Left ventricle myocardium superior (tissue), 1 donor: ENCODE measurements at regions not wholly inside any gene's neighbourhood (a gene's known extent, or its start where the extent isn't known, plus 50 kb on each side); places are given as distances from the start of the nearest gene placed in this dataset.
"Not testable (repeated sequence)": the region's sequence is repeated elsewhere in the genome, so short reads cannot be mapped to it uniquely, and the experiment has no call there.

Source experiments
- ATAC-seq: fragments of 200-7000 bp; cut with Tn5 transposase; one replicate; pipeline ENCODE4 v1.9.1; 2020; ENCODE audit warnings: mild to moderate bottlenecking, moderate library complexity
- DNase-seq: peaks from one replicate; pipeline ENCODE4 v3.0.0-alpha.2; 2020
- intact Hi-C: fragments of 100-400 bp; cut with micrococcal nuclease; formaldehyde crosslinking; loops from one replicate; pipeline ENCODE4 v1.11.0; 2022
- donor health status: DM: no; HTN: yes; CAD: no; lungs with severe emphysema.

GRCh38 chr1:30366911-30367310 lies 356.5 kb downstream of the MATN1 start:
- ATAC-seq, result no peak
- intact Hi-C loops, result no loop called here
- DNase-seq, result no peak

DNA sequence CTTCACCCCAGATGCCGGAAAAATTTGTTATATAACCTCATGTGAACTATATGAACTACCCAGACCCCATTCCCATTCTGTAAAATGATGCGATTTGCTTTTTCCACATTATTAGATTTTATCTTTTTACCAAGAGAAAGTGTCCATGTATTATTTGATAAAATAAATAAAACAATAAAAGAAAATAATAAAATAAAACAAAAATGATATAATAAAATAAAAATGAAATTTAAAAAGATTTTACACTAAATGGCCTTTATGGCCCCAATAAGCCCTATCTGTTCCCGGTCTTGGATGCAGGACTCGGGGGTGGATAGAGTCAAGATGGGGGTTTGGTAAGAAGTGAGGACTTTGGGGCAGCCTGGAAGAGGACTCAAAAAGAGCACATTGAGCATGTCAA lies 357.2 kb downstream of the MATN1 start:
- intact Hi-C loops, result no loop called here
- no peak for ATAC-seq
- DNase-seq, result no peak

DNA sequence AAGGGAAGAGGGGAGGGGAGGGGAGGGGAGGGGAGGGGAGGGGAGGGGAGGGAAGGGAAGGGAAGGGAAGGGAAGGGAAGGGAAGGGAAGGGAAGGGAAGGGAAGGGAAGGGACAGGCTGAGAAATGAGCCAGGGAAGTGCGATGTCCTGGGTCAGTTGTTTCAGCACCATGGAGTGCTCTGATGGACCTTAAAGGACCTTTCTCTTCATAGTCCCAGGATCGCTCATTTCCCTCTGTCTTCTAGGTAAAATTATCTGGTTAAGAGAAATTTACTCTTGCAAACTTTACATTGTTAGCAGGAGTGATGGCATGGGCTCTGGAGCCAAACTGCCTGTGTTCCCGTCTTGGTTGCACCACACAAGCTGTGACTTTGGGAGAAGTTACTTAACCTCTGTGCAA lies 357.8 kb downstream of the MATN1 start:
- intact Hi-C loops, result no loop called here
- no peak for DNase-seq
- ATAC-seq, result no peak

DNA sequence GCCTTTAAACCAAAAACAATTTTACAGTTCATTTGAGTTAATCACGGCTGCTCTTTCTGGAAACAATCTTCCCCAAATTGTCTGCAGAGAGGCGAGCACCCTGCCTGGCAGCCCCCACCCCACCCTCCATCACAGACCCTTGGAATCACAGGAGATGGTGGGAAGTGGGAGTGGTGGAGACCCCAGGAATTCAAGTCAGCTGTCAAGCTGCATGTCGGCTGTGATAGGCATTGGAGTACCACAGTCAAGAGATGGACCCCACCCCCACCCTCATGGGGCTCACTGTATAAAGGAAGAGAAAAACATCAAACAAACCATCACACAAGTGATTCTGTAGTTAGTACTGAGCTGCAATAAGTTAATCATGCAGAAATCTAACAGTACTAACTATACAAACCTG lies 360.4 kb downstream of the MATN1 start:
- no peak for ATAC-seq
- DNase-seq, result no peak
- intact Hi-C loops, result no loop called here

DNA sequence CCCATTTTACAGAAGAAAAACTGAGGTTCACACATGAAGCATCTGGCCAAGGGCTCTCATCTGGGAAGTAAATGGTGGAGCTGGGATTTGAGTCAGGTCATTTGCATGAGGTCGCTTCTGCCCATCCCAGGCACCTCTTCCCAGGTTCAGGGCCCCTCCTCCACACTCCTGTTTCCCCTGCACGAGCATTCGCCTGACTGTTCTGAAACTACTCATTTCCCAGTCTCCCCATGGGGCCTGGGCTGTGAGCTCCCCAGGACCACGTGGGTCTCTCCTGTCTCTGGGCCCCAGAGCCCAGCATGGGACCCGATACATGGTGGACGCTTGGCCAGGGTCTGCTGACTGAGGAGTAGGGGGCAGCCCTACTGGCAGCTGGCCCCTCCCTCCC lies 360.8 kb downstream of the MATN1 start:
- ATAC-seq (no peak), DNase-seq (no peak)
- intact Hi-C loops, result no loop called here

DNA sequence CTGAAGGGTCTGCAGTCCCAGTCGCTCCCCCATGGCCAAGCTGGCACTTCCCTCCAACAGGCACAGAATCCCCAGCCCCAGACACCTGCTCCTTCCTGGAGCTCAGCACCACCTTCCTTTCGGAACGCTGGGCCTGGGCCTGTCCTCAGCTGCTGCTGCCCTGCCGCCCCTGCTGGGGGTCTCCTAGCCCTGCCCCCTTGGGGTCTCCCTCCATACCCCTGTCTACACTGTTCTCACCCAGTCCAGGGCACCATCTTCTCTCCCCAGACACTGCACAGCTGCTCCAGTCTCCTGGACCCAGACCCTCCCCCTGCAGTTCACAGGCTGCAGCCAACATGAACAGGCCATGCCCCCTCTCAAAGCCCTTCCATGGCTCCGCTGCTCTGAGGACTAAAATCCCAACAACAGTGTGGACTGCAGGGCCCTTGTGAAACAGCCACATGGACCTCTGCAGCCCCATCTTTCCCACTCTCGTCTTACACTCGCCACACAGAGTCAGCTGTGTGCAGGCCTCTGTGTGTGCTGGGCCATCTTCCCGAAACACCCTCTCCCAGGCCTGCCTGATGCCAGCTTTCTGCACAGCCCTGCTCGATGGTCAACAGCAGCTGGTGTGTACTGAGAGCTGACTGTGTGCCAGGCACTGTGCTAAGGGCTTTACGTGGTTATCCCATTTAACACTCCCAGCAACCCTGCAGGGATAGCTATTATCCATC lies 361.3 kb downstream of the MATN1 start:
- DNase-seq, ATAC-seq, intact Hi-C loops: not testable (repeated sequence)

GRCh38 chr1:30360753-30361152 lies 362.6 kb downstream of the MATN1 start:
- ATAC-seq, result no peak
- no peak for DNase-seq
- intact Hi-C loops, result no loop called here

DNA sequence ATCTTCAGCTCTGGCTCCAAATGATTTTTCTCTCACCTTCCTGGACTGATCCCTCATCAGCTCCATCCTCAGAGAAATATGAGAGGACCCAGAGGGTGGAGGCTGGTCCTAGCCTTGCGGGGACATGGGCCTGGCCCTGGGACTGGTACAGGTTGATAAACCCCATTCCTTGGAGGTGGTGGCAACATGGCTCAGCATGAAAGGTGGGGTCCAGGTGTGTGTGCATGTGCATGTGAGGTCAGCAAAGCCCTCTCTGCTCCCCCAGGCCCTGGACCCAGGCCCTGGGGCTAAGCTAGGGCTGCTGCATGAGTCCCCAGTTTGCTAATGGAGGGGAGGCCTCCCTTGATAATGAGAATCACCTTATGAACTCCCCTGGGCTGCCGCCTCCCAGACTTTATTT lies 363.1 kb downstream of the MATN1 start:
- ATAC-seq (no peak), DNase-seq (no peak)
- intact Hi-C loops, result no loop called here

- ATAC-seq (no peak), DNase-seq (no peak)
- intact Hi-C loops, result no loop called here
Observed at GRCh38 chr1:30359539-30360220, 363.7 kb downstream of the MATN1 start.

DNA sequence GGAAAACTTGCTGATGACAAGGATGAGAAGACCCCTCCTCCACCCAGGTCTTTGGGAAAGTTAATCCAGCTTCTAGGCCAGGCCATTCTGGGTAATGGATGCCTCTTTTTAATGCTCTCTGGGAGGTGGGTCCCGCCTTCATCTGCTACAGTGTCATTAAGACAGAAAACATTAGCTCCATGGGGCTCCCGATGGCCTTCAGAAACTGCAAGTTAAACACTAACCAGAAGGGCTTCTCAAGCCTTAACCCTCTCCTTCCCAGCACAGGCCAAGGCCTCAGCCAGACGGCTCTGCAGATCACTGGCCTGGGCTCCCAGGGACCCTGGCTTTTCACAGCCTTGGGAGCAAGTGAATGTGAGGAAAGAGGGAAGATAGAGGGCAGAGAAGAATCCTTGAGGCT lies 364.9 kb downstream of the MATN1 start:
- DNase-seq (no peak), ATAC-seq (no peak)
- intact Hi-C loops, result no loop called here

- intact Hi-C loops, result no loop called here
- DNase-seq, result no peak
- no peak for ATAC-seq
Observed at GRCh38 chr1:30356839-30357238, 366.5 kb downstream of the MATN1 start.

DNA sequence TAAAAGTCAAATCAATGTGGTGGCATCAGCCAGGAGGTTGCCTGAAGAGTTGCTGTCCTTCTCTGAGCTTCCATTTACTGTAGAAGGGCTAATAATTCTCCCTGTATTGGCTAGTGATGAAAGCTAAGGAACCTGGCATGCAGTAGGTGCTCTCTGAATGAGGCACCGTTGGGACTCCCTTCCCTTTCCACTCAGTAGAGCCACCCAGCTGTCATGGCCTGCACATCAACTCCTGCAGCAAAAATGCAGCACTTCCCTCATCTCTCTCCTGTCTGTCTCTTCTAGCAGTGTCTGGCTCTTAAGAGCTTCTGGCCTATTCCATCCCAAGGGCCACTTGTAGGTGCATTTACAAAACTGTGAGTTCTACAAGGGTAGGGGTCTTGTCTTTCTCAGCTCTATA lies 369.0 kb downstream of the MATN1 start:
- DNase-seq (no peak), ATAC-seq (no peak)
- intact Hi-C loops, result no loop called here

DNA sequence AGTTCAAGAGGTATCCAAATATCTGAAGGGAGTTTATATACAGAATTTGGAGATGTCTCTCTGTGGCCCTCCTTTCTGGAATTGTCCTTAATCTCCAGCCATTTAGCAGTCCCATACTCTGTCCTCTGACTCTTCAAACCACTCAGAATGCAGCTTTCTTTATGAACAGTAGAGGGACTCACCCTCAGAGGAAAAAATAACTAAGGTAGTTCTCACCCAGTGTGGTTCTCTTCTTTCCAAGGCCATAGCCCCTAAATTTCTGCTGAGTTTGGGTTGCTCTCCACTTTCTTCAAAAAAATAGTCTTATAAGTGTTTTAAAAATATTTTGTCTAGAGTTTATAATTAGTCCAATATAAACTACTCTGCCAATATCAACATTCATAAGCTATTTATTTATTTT lies 369.7 kb downstream of the MATN1 start:
- intact Hi-C loops, result no loop called here
- ATAC-seq, result peak; percentile 70
- DNase-seq, result no peak

DNA sequence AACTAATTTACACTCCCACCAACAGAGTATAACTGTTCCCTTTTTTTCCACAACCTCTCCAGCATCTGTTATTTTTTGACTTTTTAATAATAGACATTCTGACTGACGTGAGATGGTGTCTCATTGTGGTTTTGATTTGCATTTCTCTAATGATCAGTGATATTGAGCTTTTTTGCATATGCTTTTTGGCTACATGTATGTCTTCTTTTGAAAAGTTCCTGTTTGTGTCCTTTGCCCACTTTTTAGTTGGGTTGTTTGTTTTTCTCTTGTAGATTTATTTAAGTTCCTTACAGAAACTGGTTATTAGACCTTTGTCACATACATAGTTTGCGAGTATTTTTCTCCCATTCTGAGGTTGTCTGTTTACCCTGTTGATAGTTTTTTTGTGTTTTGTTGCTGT lies 375.2 kb downstream of the MATN1 start:
- ATAC-seq (no peak), DNase-seq (no peak)
- intact Hi-C loops, result no loop called here

DNA sequence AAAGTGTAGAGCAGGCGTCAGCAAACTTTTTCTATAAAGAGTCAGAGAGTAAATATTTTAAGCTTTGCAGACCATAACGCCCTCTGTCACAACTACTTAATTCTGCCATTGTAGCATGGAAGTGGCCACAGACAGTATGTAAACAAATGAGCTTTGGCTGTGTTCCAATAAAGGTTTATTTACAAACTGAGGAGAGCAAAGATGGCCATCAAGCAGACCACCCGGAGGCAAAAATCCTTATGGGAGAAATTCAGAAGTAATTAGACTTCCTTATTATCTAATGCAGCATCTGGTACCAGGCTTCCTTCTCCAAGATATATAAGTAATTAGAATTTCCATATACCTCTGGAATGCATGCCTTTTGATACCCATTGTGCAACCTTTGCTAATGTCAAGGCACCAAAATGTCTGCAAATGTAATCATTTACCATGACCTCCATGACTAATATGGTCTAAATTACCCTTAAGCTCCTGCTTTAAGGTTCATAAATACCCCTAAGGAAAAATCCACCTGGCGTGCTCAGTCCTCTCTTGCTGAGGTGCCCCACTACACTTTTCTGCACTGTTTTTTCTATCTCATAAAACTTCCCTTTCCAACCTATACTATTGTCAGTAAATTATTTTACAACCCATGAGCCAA lies 377.8 kb downstream of the MATN1 start:
- no peak for ATAC-seq
- no peak for DNase-seq
- intact Hi-C loops, result no loop called here

DNA sequence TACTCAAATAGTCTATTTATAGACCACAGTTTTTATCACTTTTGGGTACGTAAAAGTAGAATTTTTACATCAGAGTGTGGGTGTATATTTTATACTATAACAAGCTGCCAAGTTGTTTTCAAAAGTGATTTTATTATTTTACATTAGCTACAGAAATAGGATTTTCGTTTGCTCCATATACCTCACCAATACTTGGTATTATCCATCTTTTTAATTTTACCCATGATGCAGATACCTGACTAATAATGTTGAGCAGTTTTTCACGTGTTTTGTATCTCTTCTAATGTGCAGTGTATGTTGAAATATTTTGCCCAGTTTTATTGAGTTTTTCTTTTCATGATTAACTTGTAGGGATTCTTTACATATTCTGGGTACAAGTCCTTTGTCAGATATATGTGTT lies 379.8 kb downstream of the MATN1 start:
- intact Hi-C loops, result no loop called here
- DNase-seq (no peak), ATAC-seq (no peak)

- ATAC-seq (no peak), DNase-seq (no peak)
- intact Hi-C loops, result no loop called here
Observed at GRCh38 chr1:30342535-30343141, 380.7 kb downstream of the MATN1 start.

GRCh38 chr1:30340934-30341333 lies 382.5 kb downstream of the MATN1 start:
- no peak for DNase-seq
- intact Hi-C loops, result no loop called here
- ATAC-seq, result no peak

DNA sequence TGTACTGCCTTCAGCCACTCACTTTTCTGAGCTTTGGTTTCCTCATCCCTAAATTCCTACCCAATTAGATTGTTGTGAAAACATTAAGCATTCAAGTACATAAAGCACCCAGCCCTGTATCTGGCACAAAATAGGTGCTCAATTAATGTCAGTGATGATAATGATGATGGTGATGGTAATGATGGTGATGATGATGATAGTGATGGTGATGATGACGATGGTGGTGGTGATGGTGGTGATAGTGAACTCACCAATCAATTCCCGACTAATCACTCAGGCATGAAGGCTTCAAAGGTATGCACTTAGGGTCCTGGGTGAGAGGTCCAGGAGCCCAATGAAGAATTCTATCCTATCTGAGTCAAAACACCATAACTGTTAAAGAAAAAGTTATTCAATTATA lies 383.5 kb downstream of the MATN1 start:
- DNase-seq (no peak), ATAC-seq (no peak)
- intact Hi-C loops, result no loop called here

GRCh38 chr1:30338765-30339164 lies 384.6 kb downstream of the MATN1 start:
- DNase-seq, result no peak
- intact Hi-C loops, result no loop called here
- ATAC-seq, result no peak

- intact Hi-C loops, result no loop called here
- no peak for DNase-seq
- ATAC-seq, result no peak
Observed at GRCh38 chr1:30337324-30337620, 386.1 kb downstream of the MATN1 start.
